Neuronal stem cell (in vitro differentiated cells): ENCODE measurements at regions not wholly inside any gene's neighbourhood (a gene's known extent, or its start where the extent isn't known, plus 50 kb on each side); places are given as distances from the start of the nearest gene placed in this dataset.

Experiments
- DNase-seq: peaks from one replicate; pipeline ENCODE4 v3.0.0-alpha.2; 2013; ENCODE audit warnings: low spot score
- H2AFZ ChIP-seq: one replicate; pipeline ENCODE4 v1.6.1; 2013; ENCODE audit warnings: mild to moderate bottlenecking, low read length, inconsistent platforms
- H2AK5ac ChIP-seq: 2 replicates; pipeline ENCODE4 v1.6.1; 2013; ENCODE audit warnings: low read depth, mild to moderate bottlenecking, inconsistent platforms, low read length, moderate library complexity, mixed read lengths
- H2BK120ac ChIP-seq: 2 replicates; pipeline ENCODE4 v1.6.1; 2013; ENCODE audit warnings: low read depth, mild to moderate bottlenecking, inconsistent platforms, low read length, moderate library complexity, mixed read lengths
- H2BK12ac ChIP-seq: one replicate; pipeline ENCODE4 v1.6.1; 2013; ENCODE audit warnings: low read length, inconsistent platforms
- H2BK15ac ChIP-seq: 2 replicates; pipeline ENCODE4 v1.6.1; 2013; ENCODE audit warnings: mild to moderate bottlenecking, low read length, inconsistent platforms, mixed read lengths
- H2BK5ac ChIP-seq: one replicate; pipeline ENCODE4 v1.6.1; 2013; ENCODE audit warnings: inconsistent platforms, mild to moderate bottlenecking, low read length, moderate library complexity
- H3K14ac ChIP-seq: one replicate; pipeline ENCODE4 v1.6.1; 2013; ENCODE audit warnings: low read length, inconsistent platforms
- H3K18ac ChIP-seq: 2 replicates; pipeline ENCODE4 v1.6.1; 2013; ENCODE audit warnings: low read length, inconsistent platforms
- H3K23ac ChIP-seq: 2 replicates; pipeline ENCODE4 v1.6.1; 2013; ENCODE audit warnings: low read depth, mild to moderate bottlenecking, mixed read lengths, low read length, inconsistent platforms; ENCODE audit not compliant: poor library complexity
- H3K27ac ChIP-seq: replicated peaks from 3 replicates; pipeline ENCODE4 v1.5.1; 2013; ENCODE audit warnings: low read length, inconsistent platforms
- H3K27me3 ChIP-seq, 3 experiments: 2 replicates each; pipeline ENCODE4 v1.6.1; 2013; ENCODE audit warnings: low read length in 3 of 3, mild to moderate bottlenecking in 2 of 3, inconsistent platforms in 1 of 3, low read depth in 1 of 3, mixed read lengths in 1 of 3, moderate library complexity in 1 of 3; ENCODE audit not compliant: control insufficient read depth in 3 of 3, insufficient read depth in 3 of 3
- H3K36me3 ChIP-seq, 2 donors: replicated peaks in 1 of 2; 2 replicates each; pipeline ENCODE4 v1.6.1; 2013; ENCODE audit warnings: low read length in 2 of 2; ENCODE audit not compliant: control insufficient read depth in 2 of 2, insufficient read depth in 2 of 2
- H3K4ac ChIP-seq: 2 replicates; pipeline ENCODE4 v1.6.1; 2013; ENCODE audit warnings: inconsistent platforms, mild to moderate bottlenecking, low read length, moderate library complexity
- H3K4me1 ChIP-seq, 2 donors: 1 replicate in 1 of 2; 2 replicates in 1 of 2; pipeline ENCODE4 v1.6.1; 2013; ENCODE audit warnings: low read length in 2 of 2, low read depth in 1 of 2; ENCODE audit not compliant: control insufficient read depth in 2 of 2, insufficient read depth in 1 of 2
- H3K4me2 ChIP-seq: one replicate; pipeline ENCODE4 v1.6.1; 2013; ENCODE audit warnings: mild to moderate bottlenecking, low read length, inconsistent platforms; ENCODE audit not compliant: insufficient read depth, poor library complexity, severe bottlenecking
- H3K4me3 ChIP-seq, 2 donors: 2 replicates each; pipeline ENCODE4 v1.5.1; 2013; ENCODE audit warnings: low read length in 2 of 2, mild to moderate bottlenecking in 2 of 2, inconsistent platforms in 1 of 2, moderate library complexity in 1 of 2
- H3K79me1 ChIP-seq: one replicate; pipeline ENCODE4 v1.6.1; 2013; ENCODE audit warnings: low read depth, mild to moderate bottlenecking, inconsistent platforms, low read length, moderate library complexity
- H3K9ac ChIP-seq: one replicate; pipeline ENCODE4 v1.6.1; 2013; ENCODE audit warnings: mild to moderate bottlenecking, low read depth, low read length, inconsistent platforms; ENCODE audit not compliant: poor library complexity
- H3K9me3 ChIP-seq, 2 donors: replicated peaks in 1 of 2; 2 replicates each; pipeline versions ENCODE3 to v1.6.1; 2013; ENCODE audit warnings: low read length in 2 of 2, mild to moderate bottlenecking in 2 of 2, inconsistent platforms in 1 of 2, low read depth in 1 of 2, mixed read lengths in 1 of 2, moderate library complexity in 1 of 2; ENCODE audit not compliant: control insufficient read depth in 2 of 2, insufficient read depth in 1 of 2
- H4K8ac ChIP-seq: one replicate; pipeline ENCODE4 v1.6.1; 2013; ENCODE audit warnings: low read depth, mild to moderate bottlenecking, inconsistent platforms, low read length, moderate library complexity
- H4K91ac ChIP-seq: one replicate; pipeline ENCODE4 v1.6.1; 2013; ENCODE audit warnings: low read length, low read depth, mild to moderate bottlenecking, inconsistent platforms; ENCODE audit not compliant: poor library complexity
- WGBS, 2 donors: extraction: QIAGEN DNeasy Blood & Tissue Kit; methylation state at CpG; one replicate each; pipeline ENCODE4 v1.1.7; 2013; ENCODE audit warnings: missing lambda C conversion rate in 2 of 2, mixed read lengths in 1 of 2; ENCODE audit not compliant: insufficient read length in 2 of 2, insufficient replicate concordance in 1 of 2; ENCODE audit errors: extremely low coverage in 2 of 2; 5-methylcytosine and 5-hydroxymethylcytosine counted together

GRCh38 chr4:170748975-170749374 lies 659.2 kb upstream of the AADAT start:
- Histone ChIP-seq H2BK120ac (no peak overlapping the region), H3K4me3 (no peak overlapping the region), H2AFZ (no peak overlapping the region), H3K18ac (no peak overlapping the region), H3K27me3 (no peaks in the 10 kb centered on the region), H2BK5ac (no peak overlapping the region), H2AK5ac (no peak overlapping the region), H3K9ac (no peak overlapping the region), H3K79me1 (no peaks in the 10 kb centered on the region), H2BK15ac (no peak overlapping the region), H3K4ac (no peak overlapping the region), H3K9me3 (no peaks in the 10 kb centered on the region), H2BK12ac (no peak overlapping the region), H3K23ac (no peak overlapping the region), H4K91ac (no peak overlapping the region), H3K4me2 (no peak overlapping the region), H3K27ac (no peak overlapping the region), H3K36me3 (no peaks in the 10 kb centered on the region), H3K14ac (no peak overlapping the region), H4K8ac (no peak overlapping the region), H3K4me1 (no peaks in the 10 kb centered on the region)
- no peak for DNase-seq
- WGBS, 2 donors = no CpG with 5 or more reads among the region's 2 CpGs

GRCh38 chr4:170743633-170744032 lies 653.9 kb upstream of the AADAT start:
- Histone ChIP-seq H4K91ac (no peak overlapping the region), H3K9ac (no peak overlapping the region), H3K27ac (no peak overlapping the region), H2BK120ac (no peak overlapping the region), H3K18ac (no peak overlapping the region), H3K9me3 (no peaks in the 10 kb centered on the region), H3K4me1 (no peaks in the 10 kb centered on the region), H2BK5ac (no peak overlapping the region), H3K14ac (no peak overlapping the region), H3K23ac (no peak overlapping the region), H4K8ac (no peak overlapping the region), H3K4me3 (no peak overlapping the region), H3K4ac (no peak overlapping the region), H2AK5ac (no peak overlapping the region), H3K79me1 (no peaks in the 10 kb centered on the region), H2AFZ (no peak overlapping the region), H2BK15ac (no peak overlapping the region), H3K27me3 (no peaks in the 10 kb centered on the region), H3K4me2 (no peak overlapping the region), H2BK12ac (no peak overlapping the region), H3K36me3 (no peaks in the 10 kb centered on the region)
- WGBS, 2 donors = no CpG with 5 or more reads among the region's 13 CpGs
- DNase-seq = no peak

GRCh38 chr4:170741856-170742255 lies 652.1 kb upstream of the AADAT start:
- no peak overlapping the region for H2AFZ ChIP-seq
- no CpG with 5 or more reads among the region's 4 CpGs for WGBS, 2 donors
- no peak overlapping the region for H2BK15ac ChIP-seq
- H3K9me3 ChIP-seq = no peaks in the 10 kb centered on the region
- no peak overlapping the region for H3K27ac ChIP-seq
- no peak overlapping the region for H2AK5ac ChIP-seq
- no peak overlapping the region for H2BK120ac ChIP-seq
- H3K14ac ChIP-seq = no peak overlapping the region
- no peak overlapping the region for H3K4ac ChIP-seq
- no peak overlapping the region for H4K8ac ChIP-seq
- no peak overlapping the region for H2BK5ac ChIP-seq
- no peaks in the 10 kb centered on the region for H3K36me3 ChIP-seq
- no peak overlapping the region for H3K4me3 ChIP-seq
- no peak for DNase-seq
- H3K23ac ChIP-seq = no peak overlapping the region
- no peak overlapping the region for H4K91ac ChIP-seq
- no peaks in the 10 kb centered on the region for H3K79me1 ChIP-seq
- H3K9ac ChIP-seq = no peak overlapping the region
- no peak overlapping the region for H3K18ac ChIP-seq
- H2BK12ac ChIP-seq = no peak overlapping the region
- H3K27me3 ChIP-seq = no peaks in the 10 kb centered on the region
- H3K4me2 ChIP-seq = no peak overlapping the region
- no peaks in the 10 kb centered on the region for H3K4me1 ChIP-seq

DNA sequence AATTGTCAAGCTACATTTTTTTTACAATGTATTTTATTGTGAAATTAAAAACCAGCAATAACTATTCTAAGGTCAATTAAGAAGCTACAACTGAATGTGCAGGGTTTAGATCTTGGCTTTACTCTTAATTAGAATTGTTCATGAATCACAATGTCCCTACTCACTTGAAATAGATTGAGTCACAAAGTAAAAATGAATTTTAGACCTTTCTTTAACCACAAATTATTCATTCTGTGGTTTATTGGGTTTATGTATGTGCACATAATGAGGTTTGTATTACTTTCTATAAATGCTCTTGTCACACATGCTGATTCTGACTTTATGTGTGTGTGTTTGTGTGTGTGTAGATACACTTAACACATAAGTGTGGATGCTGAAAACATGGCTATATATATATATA lies 647.0 kb upstream of the AADAT start:
- H3K18ac ChIP-seq = no peak overlapping the region
- no peak overlapping the region for H3K4me2 ChIP-seq
- H2BK15ac ChIP-seq = no peak overlapping the region
- H2BK12ac ChIP-seq = no peak overlapping the region
- no peaks in the 10 kb centered on the region for H3K79me1 ChIP-seq
- H2AK5ac ChIP-seq = no peak overlapping the region
- H3K4me1 ChIP-seq = no peaks in the 10 kb centered on the region
- H3K27me3 ChIP-seq = no peaks in the 10 kb centered on the region
- H3K14ac ChIP-seq = no peak overlapping the region
- H3K4me3 ChIP-seq = no peak overlapping the region
- H3K23ac ChIP-seq = no peak overlapping the region
- no peak overlapping the region for H3K9ac ChIP-seq
- H3K36me3 ChIP-seq = no peaks in the 10 kb centered on the region
- H3K27ac ChIP-seq = no peak overlapping the region
- H3K4ac ChIP-seq = no peak overlapping the region
- no peak overlapping the region for H2AFZ ChIP-seq
- H4K8ac ChIP-seq = no peak overlapping the region
- H2BK120ac ChIP-seq = no peak overlapping the region
- no peak overlapping the region for H4K91ac ChIP-seq
- H2BK5ac ChIP-seq = no peak overlapping the region
- no peaks in the 10 kb centered on the region for H3K9me3 ChIP-seq
- DNase-seq = no peak
